ENCODE measurements at regions not wholly inside any gene's neighbourhood (a gene's known extent, or its start where the extent isn't known, plus 50 kb on each side); places are given as distances from the start of the nearest gene placed in this dataset.

- DNase-seq = no peak
- H3K27ac ChIP-seq = no peak overlapping the region
- H3K4me3 ChIP-seq = no peak overlapping the region
- 81 to 86% methylated on average over 18 of the region's 18 CpGs for WGBS, 2 donors
- no peaks in the 10 kb centered on the region for H3K4me1 ChIP-seq
- no peaks in the 10 kb centered on the region for H3K27me3 ChIP-seq
- TF ChIP-seq POLR2A (IDR thresholded peaks at IDR 0.05) (no peak), POLR2AphosphoS5 (IDR thresholded peaks at IDR 0.05) (no peak), EP300 (IDR thresholded peaks at IDR 0.05) (no peak)
- TF ChIP-seq, protein P1, sequence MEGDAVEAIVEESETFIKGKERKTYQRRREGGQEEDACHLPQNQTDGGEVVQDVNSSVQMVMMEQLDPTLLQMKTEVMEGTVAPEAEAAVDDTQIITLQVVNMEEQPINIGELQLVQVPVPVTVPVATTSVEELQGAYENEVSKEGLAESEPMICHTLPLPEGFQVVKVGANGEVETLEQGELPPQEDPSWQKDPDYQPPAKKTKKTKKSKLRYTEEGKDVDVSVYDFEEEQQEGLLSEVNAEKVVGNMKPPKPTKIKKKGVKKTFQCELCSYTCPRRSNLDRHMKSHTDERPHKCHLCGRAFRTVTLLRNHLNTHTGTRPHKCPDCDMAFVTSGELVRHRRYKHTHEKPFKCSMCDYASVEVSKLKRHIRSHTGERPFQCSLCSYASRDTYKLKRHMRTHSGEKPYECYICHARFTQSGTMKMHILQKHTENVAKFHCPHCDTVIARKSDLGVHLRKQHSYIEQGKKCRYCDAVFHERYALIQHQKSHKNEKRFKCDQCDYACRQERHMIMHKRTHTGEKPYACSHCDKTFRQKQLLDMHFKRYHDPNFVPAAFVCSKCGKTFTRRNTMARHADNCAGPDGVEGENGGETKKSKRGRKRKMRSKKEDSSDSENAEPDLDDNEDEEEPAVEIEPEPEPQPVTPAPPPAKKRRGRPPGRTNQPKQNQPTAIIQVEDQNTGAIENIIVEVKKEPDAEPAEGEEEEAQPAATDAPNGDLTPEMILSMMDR (IDR thresholded peaks at IDR 0.05) = no peak
- intact Hi-C loops (cut with DNase I) = no loop called here
- no peaks in the 10 kb centered on the region for H3K9me3 ChIP-seq
- no peaks in the 10 kb centered on the region for H3K36me3 ChIP-seq
Measured at GRCh38 chr6:170186941-170187668, 103.8 kb downstream of the DLL1 start.

DNA sequence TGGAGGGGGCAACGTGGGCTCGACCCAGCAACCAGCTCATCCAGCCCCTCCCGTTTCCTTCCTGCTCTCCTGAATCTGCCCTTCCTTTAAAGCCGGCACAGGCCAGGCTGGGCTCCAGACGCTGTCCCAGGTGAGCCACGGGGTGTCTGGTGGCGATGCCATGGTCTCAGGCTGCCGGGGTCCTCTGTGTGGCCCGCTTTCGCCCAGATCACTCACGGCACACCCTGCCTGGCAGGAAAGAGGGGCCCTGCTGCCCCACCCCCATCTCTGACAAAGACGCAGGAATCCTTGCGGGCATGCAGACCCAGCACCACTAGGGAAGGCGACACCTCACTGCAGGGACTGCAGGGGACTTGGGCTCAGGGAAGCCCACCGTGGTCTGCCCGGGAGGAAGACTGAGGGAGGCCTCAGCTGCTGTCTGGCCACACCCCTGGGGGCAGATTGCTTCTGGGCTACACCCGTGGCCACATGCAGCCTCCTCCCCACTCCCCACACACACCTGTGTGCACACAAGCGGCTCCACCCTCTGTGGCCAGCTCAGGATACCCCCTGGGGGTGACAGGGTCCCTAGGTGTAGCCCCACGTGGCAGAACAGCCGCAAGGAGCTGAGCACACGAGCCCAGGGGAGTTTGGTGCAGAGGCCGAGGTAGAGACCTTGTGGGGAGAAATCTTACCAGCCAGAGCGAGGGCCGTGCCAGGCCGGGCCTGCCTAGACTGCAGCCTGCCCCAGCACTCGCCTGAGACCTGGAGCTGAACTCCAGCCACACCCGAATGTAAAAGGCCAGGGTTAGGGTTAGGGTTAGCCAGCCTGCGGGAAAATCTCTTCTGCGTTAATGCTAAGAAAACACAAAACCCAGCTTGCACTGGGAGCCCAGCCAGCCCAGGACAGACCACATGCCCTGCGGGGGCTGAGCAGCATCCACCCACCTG lies 104.6 kb downstream of the DLL1 start:
- no peak for DNase-seq
- Histone ChIP-seq H3K4me1 (no peaks in the 10 kb centered on the region), H3K27ac (no peak overlapping the region), H3K27me3 (no peaks in the 10 kb centered on the region), H3K9me3 (no peaks in the 10 kb centered on the region), H3K4me3 (no peak overlapping the region), H3K36me3 (no peaks in the 10 kb centered on the region)
- no peak for TF ChIP-seq POLR2AphosphoS5 (IDR thresholded peaks at IDR 0.05)
- TF ChIP-seq POLR2A (IDR thresholded peaks at IDR 0.05) = no peak
- TF ChIP-seq EP300 (IDR thresholded peaks at IDR 0.05) = no peak
- TF ChIP-seq, protein P1 (IDR thresholded peaks at IDR 0.05) = no peak
- 46 to 70% methylated on average over 30 of the region's 30 CpGs for WGBS, 2 donors
- intact Hi-C loops (cut with DNase I) = no loop called here

DNA sequence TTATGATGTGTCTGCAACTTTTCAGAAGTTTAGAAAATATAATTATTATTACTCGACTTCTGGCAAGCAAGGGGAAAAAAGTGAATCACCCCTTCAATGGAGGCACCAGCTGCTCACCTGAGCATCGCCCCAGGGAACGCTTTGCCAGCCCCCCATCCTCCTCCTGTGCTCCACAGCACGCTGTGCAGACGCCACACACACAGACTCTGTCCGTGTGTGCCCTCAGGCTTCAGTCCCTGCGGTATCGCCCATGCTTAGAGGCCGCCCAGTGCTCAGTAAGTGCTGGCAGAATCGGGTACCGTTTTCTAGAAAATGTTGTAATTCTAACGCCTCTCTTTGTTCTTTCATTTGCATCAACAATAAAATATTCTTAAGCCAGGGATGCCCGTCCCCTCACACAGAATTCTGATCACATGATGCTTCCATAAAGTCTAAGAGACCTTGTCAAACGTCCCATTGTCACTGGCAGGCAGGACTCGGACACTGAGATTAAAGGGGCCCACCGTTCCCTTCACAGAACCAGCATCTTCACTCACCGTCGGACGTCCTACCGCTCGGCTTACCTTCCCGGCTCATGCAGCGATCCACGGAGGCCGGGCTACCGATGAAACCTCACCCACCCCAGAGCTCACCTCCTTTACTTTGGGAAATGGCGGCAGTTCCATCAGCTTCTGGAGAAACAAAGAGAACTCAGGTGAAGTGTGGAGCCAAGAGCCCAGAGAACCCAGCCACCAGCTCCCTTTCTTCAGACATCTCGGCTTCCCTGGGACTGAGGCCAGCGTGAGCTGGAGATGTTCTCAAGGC lies 105.5 kb downstream of the DLL1 start:
- Histone ChIP-seq H3K9me3 (no peaks in the 10 kb centered on the region), H3K36me3 (no peaks in the 10 kb centered on the region), H3K27ac (no peak overlapping the region), H3K4me3 (no peak overlapping the region), H3K4me1 (no peaks in the 10 kb centered on the region), H3K27me3 (no peaks in the 10 kb centered on the region)
- intact Hi-C loops (cut with DNase I) = no loop called here
- DNase-seq = peak; percentile 41
- TF ChIP-seq POLR2AphosphoS5 (IDR thresholded peaks at IDR 0.05) = no peak
- TF ChIP-seq, protein P1 (IDR thresholded peaks at IDR 0.05) = no peak
- TF ChIP-seq EP300 (IDR thresholded peaks at IDR 0.05) = no peak
- no peak for TF ChIP-seq POLR2A (IDR thresholded peaks at IDR 0.05)
- WGBS, 2 donors = 91% methylated on average over 29 of the region's 29 CpGs

DNA sequence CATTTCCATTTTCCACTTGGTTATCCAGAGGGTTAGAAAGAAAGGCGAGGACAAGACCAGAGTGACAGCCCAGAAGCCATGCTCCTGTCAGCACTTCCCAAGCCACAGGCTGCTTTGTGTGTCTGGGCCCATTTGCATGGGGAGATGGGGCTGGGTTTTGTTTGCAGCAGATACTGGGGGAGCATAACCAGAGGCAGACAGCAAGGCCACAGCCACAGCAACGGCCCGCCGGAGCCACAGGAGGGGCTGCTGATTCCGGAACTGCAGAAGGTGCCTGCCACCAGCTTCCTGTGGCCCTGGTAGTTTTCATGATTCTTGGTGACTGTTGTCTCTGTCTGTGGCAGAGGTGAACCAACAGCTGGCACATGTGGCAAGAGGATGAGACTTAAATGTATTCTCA lies 106.6 kb downstream of the DLL1 start:
- 79 to 92% methylated on average over 5 of the region's 5 CpGs for WGBS, 2 donors
- no peak overlapping the region for H3K27ac ChIP-seq
- intact Hi-C loops (cut with DNase I) = no loop called here
- no peaks in the 10 kb centered on the region for H3K9me3 ChIP-seq
- DNase-seq = no peak
- no peaks in the 10 kb centered on the region for H3K4me1 ChIP-seq
- H3K36me3 ChIP-seq = no peaks in the 10 kb centered on the region
- no peak overlapping the region for H3K4me3 ChIP-seq
- H3K27me3 ChIP-seq = no peaks in the 10 kb centered on the region
- TF ChIP-seq, protein P1 (IDR thresholded peaks at IDR 0.05) = no peak
- TF ChIP-seq POLR2A (IDR thresholded peaks at IDR 0.05) = no peak
- no peak for TF ChIP-seq POLR2AphosphoS5 (IDR thresholded peaks at IDR 0.05)
- no peak for TF ChIP-seq EP300 (IDR thresholded peaks at IDR 0.05)
